HEK293T (cell line): ENCODE measurements at regions not wholly inside any gene's neighbourhood (a gene's known extent, or its start where the extent isn't known, plus 50 kb on each side); places are given as distances from the start of the nearest gene placed in this dataset.

Experiments used
- ARNT ChIP-seq: fragments of 450-650 bp; IDR thresholded peaks from 2 replicates; pipeline ENCODE4 v1.6.1; 2017; ENCODE audit warnings: mild to moderate bottlenecking
- BHLHE40 ChIP-seq: fragments of 450-650 bp; IDR thresholded peaks from 2 replicates; pipeline ENCODE4 v1.6.1; 2016; ENCODE audit warnings: mild to moderate bottlenecking, moderate library complexity, borderline replicate concordance
- CTBP1 ChIP-seq: fragments of 450-650 bp; IDR thresholded peaks from 2 replicates; pipeline ENCODE4 v1.6.1; 2016; ENCODE audit warnings: borderline replicate concordance
- FOXK2 ChIP-seq: fragments of 450-650 bp; IDR thresholded peaks from 2 replicates; pipeline ENCODE4 v1.6.1; 2016; ENCODE audit warnings: mild to moderate bottlenecking
- FOXM1 ChIP-seq: fragments of 450-650 bp; IDR thresholded peaks from 2 replicates; pipeline ENCODE4 v1.6.1; 2017; ENCODE audit warnings: mild to moderate bottlenecking, borderline replicate concordance
- SUZ12 ChIP-seq: fragments of 450-650 bp; IDR thresholded peaks from 2 replicates; pipeline ENCODE4 v1.6.1; 2016; ENCODE audit warnings: mild to moderate bottlenecking
- TF ChIP-seq, protein P1 (sequence below): fragments of 450-650 bp; IDR thresholded peaks from 2 replicates; pipeline ENCODE4 v1.6.1; 2016

DNA sequence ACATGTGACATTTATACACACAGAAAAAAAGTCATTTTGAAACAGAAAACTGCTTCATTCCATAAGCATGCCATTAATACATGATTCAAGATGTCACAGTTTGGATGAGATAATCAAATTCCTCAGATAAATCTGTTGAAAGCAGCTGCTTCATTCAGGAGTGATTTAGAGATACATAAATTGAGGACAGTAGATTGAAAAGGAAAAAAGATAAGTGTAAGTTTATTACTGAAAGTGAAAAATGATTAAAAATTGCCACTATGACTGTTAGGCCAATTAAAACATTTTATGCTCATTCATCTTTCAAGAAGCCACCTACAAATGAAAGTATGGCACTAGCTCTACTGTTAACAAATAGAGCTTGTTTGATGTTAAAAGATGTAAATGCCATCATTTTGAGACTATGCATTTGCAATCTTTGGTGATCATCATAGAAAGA lies 136.9 kb upstream of the CDK6 start:
- TF ChIP-seq ARNT (no peak), BHLHE40 (no peak), CTBP1 (no peak), FOXK2 (no peak), SUZ12 (no peak), FOXM1 (no peak)
- TF ChIP-seq, protein P1, sequence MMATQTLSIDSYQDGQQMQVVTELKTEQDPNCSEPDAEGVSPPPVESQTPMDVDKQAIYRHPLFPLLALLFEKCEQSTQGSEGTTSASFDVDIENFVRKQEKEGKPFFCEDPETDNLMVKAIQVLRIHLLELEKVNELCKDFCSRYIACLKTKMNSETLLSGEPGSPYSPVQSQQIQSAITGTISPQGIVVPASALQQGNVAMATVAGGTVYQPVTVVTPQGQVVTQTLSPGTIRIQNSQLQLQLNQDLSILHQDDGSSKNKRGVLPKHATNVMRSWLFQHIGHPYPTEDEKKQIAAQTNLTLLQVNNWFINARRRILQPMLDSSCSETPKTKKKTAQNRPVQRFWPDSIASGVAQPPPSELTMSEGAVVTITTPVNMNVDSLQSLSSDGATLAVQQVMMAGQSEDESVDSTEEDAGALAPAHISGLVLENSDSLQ: no peak
